ENCODE measurements at regions not wholly inside any gene's neighbourhood (a gene's known extent, or its start where the extent isn't known, plus 50 kb on each side); places are given as distances from the start of the nearest gene placed in this dataset.
A peak's percentile ranks its signal among the peaks of the same experiment; 100 is the strongest.

GRCh38 chr2:750628-751027, 73.4 kb upstream of the TMEM18 start:
- no peak for DNase-seq

- no peak for DNase-seq
These were observed 70.7 kb upstream of the TMEM18 start for GRCh38 chr2:747762-748351.

GRCh38 chr2:746697-747096, 69.5 kb upstream of the TMEM18 start:
- no peak for DNase-seq

- DNase-seq: no peak
These were observed 66.9 kb upstream of the TMEM18 start for GRCh38 chr2:744088-744487.

GRCh38 chr2:742221-742620, 65.0 kb upstream of the TMEM18 start:
- DNase-seq: no peak

- no peak for DNase-seq
These were observed 63.9 kb upstream of the TMEM18 start for GRCh38 chr2:741195-741496.

- DNase-seq: peak; percentile 100
These were observed 63.4 kb upstream of the TMEM18 start for GRCh38 chr2:740322-741194.

GRCh38 chr2:739864-740321, 62.7 kb upstream of the TMEM18 start:
- DNase-seq: peak; percentile 98

GRCh38 chr2:736939-737338, 59.7 kb upstream of the TMEM18 start:
- no peak for DNase-seq

- DNase-seq: no peak
These were observed 58.5 kb upstream of the TMEM18 start for GRCh38 chr2:735670-736218.

GRCh38 chr2:734496-734895, 57.3 kb upstream of the TMEM18 start:
- DNase-seq: no peak

GRCh38 chr2:733495-733894, 56.3 kb upstream of the TMEM18 start:
- DNase-seq: no peak

GRCh38 chr2:733001-733400, 55.8 kb upstream of the TMEM18 start:
- no peak for DNase-seq

- DNase-seq: no peak
These were observed 54.5 kb upstream of the TMEM18 start for GRCh38 chr2:731711-732110.

- no peak for DNase-seq
These were observed 52.2 kb upstream of the TMEM18 start for GRCh38 chr2:729376-729861.

- DNase-seq: no peak
These were observed 51.0 kb upstream of the TMEM18 start for GRCh38 chr2:728165-728564.

GRCh38 chr2:727071-727470, 49.9 kb upstream of the TMEM18 start:
- no peak for DNase-seq
